B cell (primary cell): ENCODE measurements at regions not wholly inside any gene's neighbourhood (a gene's known extent, or its start where the extent isn't known, plus 50 kb on each side); places are given as distances from the start of the nearest gene placed in this dataset.

Source experiments
- ATAC-seq: fragments of 200-7000 bp; cut with Tn5 transposase; one replicate; pipeline ENCODE4 v1.10.0; 2021; ENCODE audit warnings: low read depth, mild to moderate bottlenecking, moderate number of reproducible peaks, moderate library complexity
- CTCF ChIA-PET: fragments of 350-600 bp; sonication (Branson Sonifier 250); formaldehyde crosslinking; loops from one replicate; lab custom pipeline; 2021; ENCODE audit warnings: antibody characterized with exemption, inconsistent platforms; lab: Charles Lee
- POLR2A ChIA-PET: fragments of 350-600 bp; sonication (Branson Sonifier 250); formaldehyde crosslinking; loops from one replicate; lab custom pipeline; 2021; ENCODE audit warnings: antibody characterized with exemption; lab: Charles Lee
- DNase-seq: peaks from one replicate; pipeline ENCODE4 v3.0.0; 2013
- H2AFZ ChIP-seq: 2 replicates; pipeline ENCODE4 v1.6.1; 2012; ENCODE audit warnings: mild to moderate bottlenecking, low read depth, low read length; ENCODE audit not compliant: insufficient read depth, poor library complexity, severe bottlenecking
- H3K27ac ChIP-seq, 2 donors: 1 replicate in 1 of 2; 2 replicates in 1 of 2; pipeline ENCODE4 v1.5.1; 2012 to 2013; ENCODE audit warnings: low read length in 2 of 2, mild to moderate bottlenecking in 2 of 2, moderate library complexity in 1 of 2
- H3K27me3 ChIP-seq, 4 experiments: fragments of 200-600 bp in 1 of 4; sonication (generic) in 1 of 4; replicated peaks in 1 of 4; 1 replicate in 2 of 4; 2 replicates in 2 of 4; pipeline versions ENCODE4 v1.6.1 to v1.7.0; 2013 to 2016; ENCODE audit warnings: low read length in 3 of 4, mild to moderate bottlenecking in 2 of 4, mixed read lengths in 1 of 4, moderate library complexity in 1 of 4; ENCODE audit not compliant: insufficient read depth in 4 of 4, control insufficient read depth in 3 of 4; ENCODE audit errors: control extremely low read depth in 1 of 4
- H3K36me3 ChIP-seq, 2 experiments: replicated peaks in 1 of 2; 1 replicate in 1 of 2; 2 replicates in 1 of 2; pipeline versions ENCODE4 v1.6.1 to v1.7.1; 2013; ENCODE audit warnings: low read length in 1 of 2; ENCODE audit not compliant: insufficient read depth in 2 of 2, control insufficient read depth in 1 of 2; ENCODE audit errors: control extremely low read depth in 1 of 2, extremely low read depth in 1 of 2
- H3K4me1 ChIP-seq, 2 donors: fragments of 200-600 bp in 1 of 2; sonication (generic) in 1 of 2; 1 replicate in 1 of 2; 2 replicates in 1 of 2; pipeline versions ENCODE4 v1.5.1 to v1.6.1; 2013 to 2017; ENCODE audit warnings: low read length in 2 of 2; ENCODE audit not compliant: control insufficient read depth in 2 of 2, insufficient read depth in 2 of 2
- H3K4me2 ChIP-seq: replicated peaks from 2 replicates; pipeline ENCODE3; 2012; ENCODE audit warnings: mild to moderate bottlenecking, low read depth, low read length; ENCODE audit not compliant: poor library complexity, severe bottlenecking
- H3K4me3 ChIP-seq, 5 experiments: fragments of 200-600 bp in 1 of 5; sonication (generic) in 1 of 5; 1 replicate in 3 of 5; 2 replicates in 2 of 5; pipeline versions ENCODE4 v1.5.1 to v1.7.0; 2011 to 2016; ENCODE audit warnings: low read length in 4 of 5, mild to moderate bottlenecking in 4 of 5, low read depth in 2 of 5, control low read depth in 1 of 5, moderate library complexity in 1 of 5; ENCODE audit not compliant: insufficient read depth in 1 of 5; ENCODE audit errors: control extremely low read depth in 1 of 5, extremely low read depth in 1 of 5
- H3K79me2 ChIP-seq: fragments of 200-600 bp; sonication (generic); one replicate; pipeline ENCODE4 v1.6.0; 2016; ENCODE audit warnings: low read length; ENCODE audit not compliant: control insufficient read depth, insufficient read depth
- H3K9ac ChIP-seq: fragments of 200-600 bp; sonication (generic); 2 replicates; pipeline ENCODE4 v1.6.1; 2017; ENCODE audit warnings: mild to moderate bottlenecking, low read length, moderate library complexity
- H3K9me3 ChIP-seq, 3 donors: one replicate each; pipeline versions ENCODE4 v1.6.1 to v1.7.1; 2013; ENCODE audit warnings: low read length in 2 of 3; ENCODE audit not compliant: control insufficient read depth in 2 of 3, insufficient read depth in 1 of 3; ENCODE audit errors: control extremely low read depth in 1 of 3
- H4K20me1 ChIP-seq: 2 replicates; pipeline ENCODE4 v1.6.0; 2012; ENCODE audit warnings: mild to moderate bottlenecking, low read length; ENCODE audit not compliant: insufficient read depth, control insufficient read depth, poor library complexity, severe bottlenecking
- H3K27ac Mint-ChIP-seq: one replicate; pipeline ENCODE4 v1.8.0; 2021; ENCODE audit warnings: mixed read lengths
- H3K27me3 Mint-ChIP-seq: one replicate; pipeline ENCODE4 v1.8.0; 2021; ENCODE audit warnings: mixed read lengths
- H3K4me1 Mint-ChIP-seq: one replicate; pipeline ENCODE4 v1.8.0; 2021; ENCODE audit warnings: mixed read lengths
- H3K4me3 Mint-ChIP-seq: one replicate; pipeline ENCODE4 v1.8.0; 2021; ENCODE audit warnings: mixed read lengths
- H3K9me3 Mint-ChIP-seq: one replicate; pipeline ENCODE4 v1.8.0; 2022; ENCODE audit warnings: mixed read lengths; ENCODE audit not compliant: insufficient read depth
- EZH2 ChIP-seq: IDR thresholded peaks from 2 replicates; pipeline ENCODE4 v1.6.1; 2012; ENCODE audit warnings: borderline replicate concordance, low read depth, mild to moderate bottlenecking, moderate library complexity, low read length; ENCODE audit not compliant: insufficient read depth, poor library complexity, severe bottlenecking
- WGBS: methylation state at CpG from one replicate; pipeline ENCODE4 v1.1.5; 2013; ENCODE audit warnings: missing lambda C conversion rate; ENCODE audit not compliant: insufficient coverage; 5-methylcytosine and 5-hydroxymethylcytosine counted together
- intact Hi-C: fragments of 100-400 bp; cut with micrococcal nuclease; formaldehyde crosslinking; loops from one replicate; pipeline ENCODE4 v1.10.0; 2022
- TF ChIP-seq, protein P1 (sequence below): fragments of 200-600 bp; IDR thresholded peaks from one replicate; pipeline ENCODE4 v1.8.0; 2022; ENCODE audit warnings: antibody characterized with exemption, mild to moderate bottlenecking

DNA sequence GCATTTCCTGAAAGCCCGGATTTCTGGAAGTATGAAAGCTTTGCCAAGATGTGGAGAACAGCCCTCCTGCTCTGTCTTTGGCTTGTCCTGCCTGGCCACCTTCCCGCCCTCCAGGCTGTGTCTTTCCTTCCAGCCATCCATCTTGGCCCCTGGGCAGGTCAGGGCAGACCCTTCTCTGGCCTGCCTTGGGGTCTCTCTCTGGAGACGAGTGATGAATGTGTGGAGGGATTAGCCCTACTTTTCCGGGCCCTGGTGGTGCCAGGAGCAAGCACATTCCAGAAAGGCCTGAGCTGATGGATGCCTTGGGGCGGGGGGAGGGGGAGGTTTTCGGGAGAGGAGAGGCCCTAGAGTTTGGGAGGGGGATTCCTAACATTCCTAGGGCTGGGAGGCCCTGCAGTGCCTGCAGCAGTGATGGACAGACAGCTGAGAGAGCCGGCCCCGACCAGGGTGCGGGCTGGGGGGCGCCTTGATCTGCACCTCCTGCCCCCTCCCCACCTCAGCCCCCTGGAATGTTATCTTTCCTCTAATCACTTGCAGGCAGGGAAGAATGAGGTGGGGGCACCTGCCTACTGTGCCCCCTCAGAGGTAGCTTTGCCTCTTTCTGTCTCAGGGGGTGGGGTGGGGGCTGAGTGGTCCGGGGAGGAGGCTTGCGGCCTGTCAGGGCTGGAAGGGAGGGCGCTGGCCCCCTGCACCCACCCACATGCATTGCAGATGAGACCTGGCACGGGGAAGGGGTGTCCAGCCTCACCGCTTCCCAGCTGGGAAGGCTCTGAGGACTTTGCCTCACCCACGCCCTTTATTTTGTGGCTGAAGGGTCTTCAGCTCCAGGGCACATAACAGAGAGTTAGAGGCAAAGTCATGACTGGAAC is 156.2 kb downstream of the DDX1 start:
- intact Hi-C loops, result no loop called here
- H3K9me3 Mint-ChIP-seq, result no peaks in the 10 kb centered on the region
- H3K27me3 ChIP-seq, result no peaks in the 10 kb centered on the region
- H3K27me3 Mint-ChIP-seq, result peaks cover 26% of the 10 kb centered on the region
- no peaks in the 10 kb centered on the region for H3K9me3 ChIP-seq
- no peaks in the 10 kb centered on the region for H3K79me2 ChIP-seq
- no peak overlapping the region for H3K4me3 Mint-ChIP-seq
- no peaks in the 10 kb centered on the region for H3K4me1 Mint-ChIP-seq
- ChIA-PET POLR2A (no interaction called here), CTCF (no interaction called here)
- DNase-seq (no peak), ATAC-seq (no peak)
- WGBS, result 92% methylated on average over 10 of the region's 16 CpGs
- no peak overlapping the region for H3K4me2 ChIP-seq
- no peak overlapping the region for H3K27ac ChIP-seq
- no peaks in the 10 kb centered on the region for H3K36me3 ChIP-seq
- H2AFZ ChIP-seq, result no peak overlapping the region
- no peak overlapping the region for H3K9ac ChIP-seq
- no peaks in the 10 kb centered on the region for H3K4me1 ChIP-seq
- H3K27ac Mint-ChIP-seq, result no peak overlapping the region
- TF ChIP-seq EZH2, result no peak
- TF ChIP-seq, protein P1, sequence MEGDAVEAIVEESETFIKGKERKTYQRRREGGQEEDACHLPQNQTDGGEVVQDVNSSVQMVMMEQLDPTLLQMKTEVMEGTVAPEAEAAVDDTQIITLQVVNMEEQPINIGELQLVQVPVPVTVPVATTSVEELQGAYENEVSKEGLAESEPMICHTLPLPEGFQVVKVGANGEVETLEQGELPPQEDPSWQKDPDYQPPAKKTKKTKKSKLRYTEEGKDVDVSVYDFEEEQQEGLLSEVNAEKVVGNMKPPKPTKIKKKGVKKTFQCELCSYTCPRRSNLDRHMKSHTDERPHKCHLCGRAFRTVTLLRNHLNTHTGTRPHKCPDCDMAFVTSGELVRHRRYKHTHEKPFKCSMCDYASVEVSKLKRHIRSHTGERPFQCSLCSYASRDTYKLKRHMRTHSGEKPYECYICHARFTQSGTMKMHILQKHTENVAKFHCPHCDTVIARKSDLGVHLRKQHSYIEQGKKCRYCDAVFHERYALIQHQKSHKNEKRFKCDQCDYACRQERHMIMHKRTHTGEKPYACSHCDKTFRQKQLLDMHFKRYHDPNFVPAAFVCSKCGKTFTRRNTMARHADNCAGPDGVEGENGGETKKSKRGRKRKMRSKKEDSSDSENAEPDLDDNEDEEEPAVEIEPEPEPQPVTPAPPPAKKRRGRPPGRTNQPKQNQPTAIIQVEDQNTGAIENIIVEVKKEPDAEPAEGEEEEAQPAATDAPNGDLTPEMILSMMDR, result no peak
- H3K4me3 ChIP-seq, result no peak overlapping the region
- H4K20me1 ChIP-seq, result no peaks in the 10 kb centered on the region

- H3K9ac ChIP-seq, result no peak overlapping the region
- no peak overlapping the region for H3K4me2 ChIP-seq
- TF ChIP-seq, protein P1, result no peak
- no peak for TF ChIP-seq EZH2
- no peaks in the 10 kb centered on the region for H4K20me1 ChIP-seq
- no peak overlapping the region for H3K4me3 ChIP-seq
- no peak overlapping the region for H3K27ac ChIP-seq
- no peak overlapping the region for H3K4me3 Mint-ChIP-seq
- no peak for ATAC-seq
- WGBS, result 69% methylated on average over 8 of the region's 12 CpGs
- no peaks in the 10 kb centered on the region for H3K36me3 ChIP-seq
- CTCF ChIA-PET, result no interaction called here
- no peaks in the 10 kb centered on the region for H3K27me3 ChIP-seq
- POLR2A ChIA-PET, result no interaction called here
- no peaks in the 10 kb centered on the region for H3K4me1 ChIP-seq
- H3K4me1 Mint-ChIP-seq, result no peaks in the 10 kb centered on the region
- no peaks in the 10 kb centered on the region for H3K79me2 ChIP-seq
- no peak overlapping the region for H2AFZ ChIP-seq
- no peaks in the 10 kb centered on the region for H3K9me3 Mint-ChIP-seq
- intact Hi-C loops, result no loop called here
- H3K27me3 Mint-ChIP-seq, result peaks cover 26% of the 10 kb centered on the region
- H3K27ac Mint-ChIP-seq, result no peak overlapping the region
- no peak for DNase-seq
- H3K9me3 ChIP-seq, result no peaks in the 10 kb centered on the region
These were observed 157.2 kb downstream of the DDX1 start for GRCh38 chr2:15748736-15749323.
